Loucy (cell line): ENCODE measurements at regions not wholly inside any gene's neighbourhood (a gene's known extent, or its start where the extent isn't known, plus 50 kb on each side); places are given as distances from the start of the nearest gene placed in this dataset.

Experiments
- H2AFZ ChIP-seq: fragments of 200-600 bp; sonication (generic); 2 replicates; pipeline ENCODE4 v1.6.0; 2016; ENCODE audit warnings: antibody characterized with exemption, mild to moderate bottlenecking, low read length, moderate library complexity
- H3F3A ChIP-seq: fragments of 200-600 bp; 2 replicates; pipeline ENCODE4 v1.6.0; 2016; ENCODE audit warnings: antibody characterized with exemption, low read depth, mild to moderate bottlenecking
- H3K27me3 ChIP-seq: fragments of 200-600 bp; sonication (generic); 2 replicates; pipeline ENCODE4 v1.6.1; 2014; ENCODE audit warnings: low read length, mild to moderate bottlenecking; ENCODE audit not compliant: insufficient read depth, poor library complexity, severe bottlenecking
- H3K36me3 ChIP-seq: fragments of 200-600 bp; sonication (generic); 2 replicates; pipeline ENCODE4 v1.6.1; 2016; ENCODE audit warnings: low read length; ENCODE audit not compliant: insufficient read depth
- H3K4me1 ChIP-seq: fragments of 200-600 bp; sonication (generic); 2 replicates; pipeline ENCODE4 v1.5.1; 2014; ENCODE audit warnings: low read length, mild to moderate bottlenecking; ENCODE audit not compliant: insufficient read depth, poor library complexity, severe bottlenecking
- H3K4me2 ChIP-seq: fragments of 200-600 bp; sonication (generic); 2 replicates; pipeline ENCODE4 v1.6.0; 2014; ENCODE audit warnings: antibody characterized with exemption, low read length, low read depth, mild to moderate bottlenecking; ENCODE audit not compliant: poor library complexity, severe bottlenecking
- H3K4me3 ChIP-seq: fragments of 200-600 bp; sonication (generic); 2 replicates; pipeline ENCODE4 v1.5.1; 2014; ENCODE audit warnings: low read length, mild to moderate bottlenecking, mixed read lengths; ENCODE audit not compliant: poor library complexity, severe bottlenecking
- H3K79me2 ChIP-seq: fragments of 200-600 bp; sonication (generic); 2 replicates; pipeline ENCODE4 v1.6.1; 2014; ENCODE audit warnings: low read length; ENCODE audit not compliant: insufficient read depth
- H3K9ac ChIP-seq: fragments of 200-600 bp; sonication (generic); 2 replicates; pipeline ENCODE4 v1.6.0; 2014; ENCODE audit warnings: mild to moderate bottlenecking, low read depth, low read length, moderate library complexity; ENCODE audit not compliant: poor library complexity, severe bottlenecking
- H3K9me2 ChIP-seq: fragments of 200-600 bp; sonication (generic); replicated peaks from 2 replicates; pipeline ENCODE4 v1.6.1; 2016; ENCODE audit warnings: low read depth, low read length, mixed read lengths
- H3K9me3 ChIP-seq: fragments of 200-600 bp; sonication (generic); 2 replicates; pipeline ENCODE4 v1.6.1; 2014; ENCODE audit warnings: mild to moderate bottlenecking, antibody characterized with exemption, low read length, low read depth; ENCODE audit not compliant: insufficient read depth
- H4K20me1 ChIP-seq: fragments of 200-600 bp; sonication (generic); 2 replicates; pipeline ENCODE4 v1.6.0; 2014; ENCODE audit warnings: antibody characterized with exemption, low read length, mild to moderate bottlenecking; ENCODE audit not compliant: insufficient read depth, poor library complexity, severe bottlenecking
- EZH2phosphoT487 ChIP-seq: fragments of 200-600 bp; IDR thresholded peaks from 2 replicates; pipeline ENCODE4 v1.6.1; 2018; ENCODE audit warnings: antibody characterized with exemption, mild to moderate bottlenecking, moderate library complexity, borderline replicate concordance
- TF ChIP-seq, protein P1 (sequence below): fragments of 200-600 bp; sonication (generic); conservative IDR thresholded peaks from 2 replicates; pipeline ENCODE4 v1.5.1; 2014; ENCODE audit warnings: mild to moderate bottlenecking, antibody characterized with exemption, low read length

GRCh38 chr2:107729440-107729839 is 97.3 kb upstream of the RGPD4 start:
- Histone ChIP-seq H3K4me3 (no peak overlapping the region), H3K79me2 (no peaks in the 10 kb centered on the region), H3K9me3 (no peaks in the 10 kb centered on the region), H3K36me3 (no peaks in the 10 kb centered on the region), H3K9ac (no peak overlapping the region), H3K4me1 (peaks cover 22% of the 10 kb centered on the region), H2AFZ (peak overlapping the region; percentile 72; the same call in 1 of the 2 replicates), H3K27me3 (no peaks in the 10 kb centered on the region), H3K4me2 (no peak overlapping the region), H3F3A (no peaks in the 10 kb centered on the region), H4K20me1 (no peaks in the 10 kb centered on the region), H3K9me2 (no peaks in the 10 kb centered on the region)
- TF ChIP-seq, protein P1, sequence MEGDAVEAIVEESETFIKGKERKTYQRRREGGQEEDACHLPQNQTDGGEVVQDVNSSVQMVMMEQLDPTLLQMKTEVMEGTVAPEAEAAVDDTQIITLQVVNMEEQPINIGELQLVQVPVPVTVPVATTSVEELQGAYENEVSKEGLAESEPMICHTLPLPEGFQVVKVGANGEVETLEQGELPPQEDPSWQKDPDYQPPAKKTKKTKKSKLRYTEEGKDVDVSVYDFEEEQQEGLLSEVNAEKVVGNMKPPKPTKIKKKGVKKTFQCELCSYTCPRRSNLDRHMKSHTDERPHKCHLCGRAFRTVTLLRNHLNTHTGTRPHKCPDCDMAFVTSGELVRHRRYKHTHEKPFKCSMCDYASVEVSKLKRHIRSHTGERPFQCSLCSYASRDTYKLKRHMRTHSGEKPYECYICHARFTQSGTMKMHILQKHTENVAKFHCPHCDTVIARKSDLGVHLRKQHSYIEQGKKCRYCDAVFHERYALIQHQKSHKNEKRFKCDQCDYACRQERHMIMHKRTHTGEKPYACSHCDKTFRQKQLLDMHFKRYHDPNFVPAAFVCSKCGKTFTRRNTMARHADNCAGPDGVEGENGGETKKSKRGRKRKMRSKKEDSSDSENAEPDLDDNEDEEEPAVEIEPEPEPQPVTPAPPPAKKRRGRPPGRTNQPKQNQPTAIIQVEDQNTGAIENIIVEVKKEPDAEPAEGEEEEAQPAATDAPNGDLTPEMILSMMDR = no peak
- no peak for TF ChIP-seq EZH2phosphoT487

DNA sequence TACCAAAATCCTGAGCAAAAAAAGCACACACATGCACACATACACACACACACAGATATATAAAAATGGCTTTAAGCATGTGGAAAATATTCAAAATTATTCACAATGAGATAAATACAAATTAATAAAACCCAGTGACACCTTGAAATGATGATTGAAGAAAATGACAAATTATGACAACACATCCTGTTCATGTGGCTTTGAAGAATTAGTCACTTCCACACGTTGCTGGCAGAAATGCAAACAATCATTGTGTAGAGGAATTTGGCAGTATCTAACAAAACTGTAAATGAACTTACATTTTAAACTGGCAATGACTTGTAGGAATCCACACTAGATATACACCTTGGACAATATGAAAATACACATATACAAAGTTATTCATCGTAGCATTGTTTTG is 95.8 kb upstream of the RGPD4 start:
- no peaks in the 10 kb centered on the region for H3F3A ChIP-seq
- H3K4me1 ChIP-seq = peaks cover 29% of the 10 kb centered on the region
- H3K9me2 ChIP-seq = no peaks in the 10 kb centered on the region
- H3K79me2 ChIP-seq = no peaks in the 10 kb centered on the region
- H3K4me3 ChIP-seq = no peak overlapping the region
- no peaks in the 10 kb centered on the region for H4K20me1 ChIP-seq
- H3K27me3 ChIP-seq = no peaks in the 10 kb centered on the region
- no peak overlapping the region for H2AFZ ChIP-seq
- H3K4me2 ChIP-seq = peak overlapping the region; percentile 30
- no peaks in the 10 kb centered on the region for H3K9me3 ChIP-seq
- no peaks in the 10 kb centered on the region for H3K36me3 ChIP-seq
- H3K9ac ChIP-seq = no peak overlapping the region
- TF ChIP-seq, protein P1 = no peak
- TF ChIP-seq EZH2phosphoT487 = no peak

GRCh38 chr2:107731435-107731834 is 95.3 kb upstream of the RGPD4 start:
- Histone ChIP-seq H3K36me3 (no peaks in the 10 kb centered on the region), H4K20me1 (no peaks in the 10 kb centered on the region), H3F3A (no peaks in the 10 kb centered on the region), H3K4me1 (peaks cover 33% of the 10 kb centered on the region), H2AFZ (no peak overlapping the region), H3K27me3 (no peaks in the 10 kb centered on the region), H3K4me2 (peak overlapping the region; percentile 30), H3K4me3 (no peak overlapping the region), H3K9me2 (no peaks in the 10 kb centered on the region), H3K9me3 (no peaks in the 10 kb centered on the region), H3K9ac (no peak overlapping the region), H3K79me2 (no peaks in the 10 kb centered on the region)
- TF ChIP-seq, protein P1 = no peak
- no peak for TF ChIP-seq EZH2phosphoT487
